ENCODE measurements at regions not wholly inside any gene's neighbourhood (a gene's known extent, or its start where the extent isn't known, plus 50 kb on each side); places are given as distances from the start of the nearest gene placed in this dataset.

DNA sequence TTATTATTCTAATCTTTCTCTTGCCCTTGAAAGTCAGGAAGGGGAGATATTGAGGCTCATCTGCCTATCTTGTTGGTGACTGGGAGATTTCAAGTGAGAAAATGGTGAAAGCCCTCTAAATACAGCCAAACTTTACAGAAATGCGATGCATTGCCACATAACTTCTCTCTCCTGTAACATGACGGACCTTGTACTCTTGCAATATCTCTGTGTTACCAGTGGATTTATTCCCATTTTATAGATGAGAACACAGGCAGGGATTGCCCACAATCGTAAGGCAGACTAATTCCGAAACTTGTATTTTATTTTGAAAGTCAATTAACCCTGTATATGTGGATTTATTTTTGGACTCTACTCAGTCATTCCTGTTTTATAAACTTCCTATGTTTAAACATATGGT, 57.3 kb upstream of the MPP7 start:
- intact Hi-C loops (cut with micrococcal nuclease; ENCODE audit: unreplicated experiment) (no loop called here), in situ Hi-C loops (cut with HindIII; ENCODE audit: extremely low pct_ligation_motif_present, low pct_unique_long_range_greater_than_20kb) (loop anchor here (10.0 kb wide), 1 partner anchor 55 kb away; the partner anchor contains the start of gene MPP7)
- ChIA-PET POLR2A (no interaction called here), CTCF (ENCODE audit: low intra/inter-chr PET ratio, low total read pairs) (no interaction called here)
- Histone ChIP-seq H2AFZ (ENCODE audit: low read length) (no peak overlapping the region), H4K20me1 (ENCODE audit: insufficient read depth, low read length) (no peaks in the 10 kb centered on the region), H3K27me3 (ENCODE audit: control insufficient read depth in 1 of 2, insufficient read depth in 2 of 2, low read length in 2 of 2) (no peaks in the 10 kb centered on the region), H3K4me3 (replicated peaks in 1 of 3; ENCODE audit: insufficient read depth in 1 of 3, low read depth in 2 of 3, low read length in 3 of 3) (no peak overlapping the region), H3K36me3 (replicated peaks in 1 of 2; ENCODE audit: control insufficient read depth in 1 of 2, insufficient read depth in 2 of 2, low read length in 2 of 2) (no peaks in the 10 kb centered on the region), H3K4me2 (ENCODE audit: low read depth, low read length) (no peak overlapping the region), H3K27ac (ENCODE audit: extremely low read length, insufficient read depth, low read length) (peak overlapping the region; percentile 27), H3K4me1 (ENCODE audit: insufficient read depth, low read length) (peaks cover 41% of the 10 kb centered on the region), H3K9ac (ENCODE audit: insufficient read depth, low read depth, low read length) (no peak overlapping the region), H3K9me3 (ENCODE audit: low read length) (no peaks in the 10 kb centered on the region), H3K79me2 (ENCODE audit: insufficient read depth, low read length) (no peaks in the 10 kb centered on the region)
- no peak for DNase-seq (ENCODE audit: low spot score)
- no TSS peak for BruUV-seq (replicated peaks)
- TF ChIP-seq CHD4 (IDR thresholded peaks at IDR 0.05; ENCODE audit: borderline replicate concordance, low read length) (0 out of 2 replicates have a peak, but pooled peaks have one; percentile 65), CEBPG (CRISPR knock-in tag; IDR thresholded peaks at IDR 0.05) (peak; percentile 71), CBFB (CRISPR knock-in tag; IDR thresholded peaks at IDR 0.05) (no peak), KDM1A (CRISPR knock-in tag; IDR thresholded peaks at IDR 0.05) (peak; percentile 41; the same call in 1 of the 2 replicates), RCOR2 (CRISPR knock-in tag; IDR thresholded peaks at IDR 0.05) (peak; percentile 43; the same call in 1 of the 2 replicates), HNF4G (IDR thresholded peaks at IDR 0.05; ENCODE audit: borderline replicate concordance, low read depth, low read length) (peak; percentile 34; the same call in 1 of the 2 replicates), HNF4G (CRISPR knock-in tag; IDR thresholded peaks at IDR 0.05; ENCODE audit: borderline replicate concordance, low read depth) (no peak), CEBPB (IDR thresholded peaks at IDR 0.05; ENCODE audit: borderline replicate concordance, low read depth, low read length) (peak; percentile 84; the same call in 1 of the 2 replicates), SIX4 (CRISPR knock-in tag; IDR thresholded peaks at IDR 0.05) (no peak), HNF4A (CRISPR knock-in tag; IDR thresholded peaks at IDR 0.05) (peak; percentile 68), FOXA1 (IDR thresholded peaks at IDR 0.05) (no peak), FOXA1 (CRISPR knock-in tag; IDR thresholded peaks at IDR 0.05) (peak; percentile 11; the same call in 1 of the 2 replicates), ZNF629 (CRISPR knock-in tag; conservative IDR thresholded peaks at IDR 0.05) (peak; percentile 92), RXRA (CRISPR knock-in tag; IDR thresholded peaks at IDR 0.05) (no peak)
- TF ChIP-seq, protein P1, sequence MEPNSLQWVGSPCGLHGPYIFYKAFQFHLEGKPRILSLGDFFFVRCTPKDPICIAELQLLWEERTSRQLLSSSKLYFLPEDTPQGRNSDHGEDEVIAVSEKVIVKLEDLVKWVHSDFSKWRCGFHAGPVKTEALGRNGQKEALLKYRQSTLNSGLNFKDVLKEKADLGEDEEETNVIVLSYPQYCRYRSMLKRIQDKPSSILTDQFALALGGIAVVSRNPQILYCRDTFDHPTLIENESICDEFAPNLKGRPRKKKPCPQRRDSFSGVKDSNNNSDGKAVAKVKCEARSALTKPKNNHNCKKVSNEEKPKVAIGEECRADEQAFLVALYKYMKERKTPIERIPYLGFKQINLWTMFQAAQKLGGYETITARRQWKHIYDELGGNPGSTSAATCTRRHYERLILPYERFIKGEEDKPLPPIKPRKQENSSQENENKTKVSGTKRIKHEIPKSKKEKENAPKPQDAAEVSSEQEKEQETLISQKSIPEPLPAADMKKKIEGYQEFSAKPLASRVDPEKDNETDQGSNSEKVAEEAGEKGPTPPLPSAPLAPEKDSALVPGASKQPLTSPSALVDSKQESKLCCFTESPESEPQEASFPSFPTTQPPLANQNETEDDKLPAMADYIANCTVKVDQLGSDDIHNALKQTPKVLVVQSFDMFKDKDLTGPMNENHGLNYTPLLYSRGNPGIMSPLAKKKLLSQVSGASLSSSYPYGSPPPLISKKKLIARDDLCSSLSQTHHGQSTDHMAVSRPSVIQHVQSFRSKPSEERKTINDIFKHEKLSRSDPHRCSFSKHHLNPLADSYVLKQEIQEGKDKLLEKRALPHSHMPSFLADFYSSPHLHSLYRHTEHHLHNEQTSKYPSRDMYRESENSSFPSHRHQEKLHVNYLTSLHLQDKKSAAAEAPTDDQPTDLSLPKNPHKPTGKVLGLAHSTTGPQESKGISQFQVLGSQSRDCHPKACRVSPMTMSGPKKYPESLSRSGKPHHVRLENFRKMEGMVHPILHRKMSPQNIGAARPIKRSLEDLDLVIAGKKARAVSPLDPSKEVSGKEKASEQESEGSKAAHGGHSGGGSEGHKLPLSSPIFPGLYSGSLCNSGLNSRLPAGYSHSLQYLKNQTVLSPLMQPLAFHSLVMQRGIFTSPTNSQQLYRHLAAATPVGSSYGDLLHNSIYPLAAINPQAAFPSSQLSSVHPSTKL (CRISPR knock-in tag; IDR thresholded peaks at IDR 0.05) = peak; percentile 27; the same call in 1 of the 2 replicates
- TF ChIP-seq, protein P2, sequence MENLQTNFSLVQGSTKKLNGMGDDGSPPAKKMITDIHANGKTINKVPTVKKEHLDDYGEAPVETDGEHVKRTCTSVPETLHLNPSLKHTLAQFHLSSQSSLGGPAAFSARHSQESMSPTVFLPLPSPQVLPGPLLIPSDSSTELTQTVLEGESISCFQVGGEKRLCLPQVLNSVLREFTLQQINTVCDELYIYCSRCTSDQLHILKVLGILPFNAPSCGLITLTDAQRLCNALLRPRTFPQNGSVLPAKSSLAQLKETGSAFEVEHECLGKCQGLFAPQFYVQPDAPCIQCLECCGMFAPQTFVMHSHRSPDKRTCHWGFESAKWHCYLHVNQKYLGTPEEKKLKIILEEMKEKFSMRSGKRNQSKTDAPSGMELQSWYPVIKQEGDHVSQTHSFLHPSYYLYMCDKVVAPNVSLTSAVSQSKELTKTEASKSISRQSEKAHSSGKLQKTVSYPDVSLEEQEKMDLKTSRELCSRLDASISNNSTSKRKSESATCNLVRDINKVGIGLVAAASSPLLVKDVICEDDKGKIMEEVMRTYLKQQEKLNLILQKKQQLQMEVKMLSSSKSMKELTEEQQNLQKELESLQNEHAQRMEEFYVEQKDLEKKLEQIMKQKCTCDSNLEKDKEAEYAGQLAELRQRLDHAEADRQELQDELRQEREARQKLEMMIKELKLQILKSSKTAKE (CRISPR knock-in tag; IDR thresholded peaks at IDR 0.05; ENCODE audit: borderline replicate concordance) = no peak
- no peak for FAIRE-seq
- ATAC-seq = no peak
- WGBS (ENCODE audit: low lambda C conversion rate) = 61% methylated on average over 4 of the region's 4 CpGs

All from HepG2 (cell line).